WTC11 (cell line): ENCODE measurements at regions not wholly inside any gene's neighbourhood (a gene's known extent, or its start where the extent isn't known, plus 50 kb on each side); places are given as distances from the start of the nearest gene placed in this dataset.
"Not testable (repeated sequence)": the region's sequence is repeated elsewhere in the genome, so short reads cannot be mapped to it uniquely, and the experiment has no call there.

Experiments
- ATAC-seq: fragments of 200-7000 bp; cut with Tn5 transposase; 2 replicates; pipeline ENCODE4 v1.10.0; 2021; ENCODE audit warnings: mild to moderate bottlenecking, moderate library complexity
- CTCF ChIA-PET: fragments of 300-600 bp; sonication (Branson Sonifier 250); formaldehyde crosslinking; loops from one replicate; lab custom pipeline; 2021; ENCODE audit warnings: antibody characterized with exemption; lab: Charles Lee
- POLR2A ChIA-PET: fragments of 350-600 bp; sonication (Branson Sonifier 250); formaldehyde crosslinking; loops from one replicate; lab custom pipeline; 2021; ENCODE audit warnings: antibody characterized with exemption; lab: Charles Lee
- DNase-seq: peaks from one replicate; pipeline ENCODE4 v3.0.0; 2021; ENCODE audit warnings: low spot score
- H3K27ac Mint-ChIP-seq: 2 replicates; pipeline ENCODE4 v1.8.0; 2021; ENCODE audit warnings: mixed read lengths
- H3K27me3 Mint-ChIP-seq: 2 replicates; pipeline ENCODE4 v1.8.0; 2021; ENCODE audit warnings: low read depth, mild to moderate bottlenecking, moderate library complexity, mixed read lengths
- H3K36me3 Mint-ChIP-seq: 2 replicates; pipeline ENCODE4 v1.8.0; 2021; ENCODE audit warnings: mixed read lengths
- H3K4me1 Mint-ChIP-seq: 2 replicates; pipeline ENCODE4 v1.8.0; 2022; ENCODE audit warnings: mixed read lengths
- H3K4me3 Mint-ChIP-seq: 2 replicates; pipeline ENCODE4 v1.8.0; 2021; ENCODE audit warnings: mild to moderate bottlenecking, moderate library complexity, mixed read lengths
- H3K9me3 Mint-ChIP-seq: 2 replicates; pipeline ENCODE4 v1.8.0; 2021; ENCODE audit warnings: mixed read lengths
- ATF6 ChIP-seq: sonication (generic); formaldehyde crosslinking; IDR thresholded peaks from 2 replicates; pipeline ENCODE4 v1.8.1; 2023; ENCODE audit warnings: mild to moderate bottlenecking, missing genetic modification reagents
- CDX4 ChIP-seq: fragments of 250-450 bp; sonication (Bioruptor Pico); IDR thresholded peaks from 2 replicates; pipeline ENCODE4 v1.9.0; 2021; ENCODE audit warnings: moderate library complexity, mild to moderate bottlenecking, inconsistent platforms, borderline replicate concordance
- ELF4 ChIP-seq: sonication (generic); formaldehyde crosslinking; IDR thresholded peaks from 2 replicates; pipeline ENCODE4 v1.8.1; 2022; ENCODE audit warnings: low read depth, mild to moderate bottlenecking, moderate library complexity, missing genetic modification reagents
- FOXK1 ChIP-seq: sonication (generic); formaldehyde crosslinking; IDR thresholded peaks from 2 replicates; pipeline ENCODE4 v1.8.0; 2022; ENCODE audit warnings: mild to moderate bottlenecking, moderate library complexity, missing genetic modification reagents
- GRHL2 ChIP-seq: fragments of 250-450 bp; sonication (Bioruptor Pico); IDR thresholded peaks from 2 replicates; pipeline ENCODE4 v1.8.0; 2022; ENCODE audit warnings: mild to moderate bottlenecking, moderate library complexity; ENCODE audit not compliant: insufficient replicate concordance, severe bottlenecking
- IRF1 ChIP-seq: sonication (generic); formaldehyde crosslinking; IDR thresholded peaks from 2 replicates; pipeline ENCODE4 v1.8.0; 2023; ENCODE audit warnings: missing genetic modification reagents
- KAT7 ChIP-seq: sonication (generic); formaldehyde crosslinking; IDR thresholded peaks from 2 replicates; pipeline ENCODE4 v1.8.1; 2023; ENCODE audit warnings: missing genetic modification reagents, mild to moderate bottlenecking, borderline replicate concordance
- MAX ChIP-seq: sonication (generic); formaldehyde crosslinking; IDR thresholded peaks from 2 replicates; pipeline ENCODE4 v1.8.0; 2022; ENCODE audit warnings: mild to moderate bottlenecking, missing genetic modification reagents
- MLX ChIP-seq: sonication (generic); formaldehyde crosslinking; IDR thresholded peaks from 2 replicates; pipeline ENCODE4 v1.8.1; 2023; ENCODE audit warnings: mild to moderate bottlenecking, missing genetic modification reagents, moderate library complexity
- NFATC4 ChIP-seq: fragments of 250-450 bp; sonication (Bioruptor Pico); IDR thresholded peaks from 2 replicates; pipeline ENCODE4 v1.9.0; 2021; ENCODE audit warnings: mild to moderate bottlenecking
- OVOL2 ChIP-seq: fragments of 250-450 bp; sonication (Bioruptor Pico); IDR thresholded peaks from 2 replicates; pipeline ENCODE4 v1.9.0; 2021; ENCODE audit warnings: mild to moderate bottlenecking, borderline replicate concordance
- PREB ChIP-seq: sonication (generic); formaldehyde crosslinking; IDR thresholded peaks from 2 replicates; pipeline ENCODE4 v1.8.1; 2022; ENCODE audit warnings: mild to moderate bottlenecking, missing genetic modification reagents, moderate library complexity, borderline replicate concordance
- SMAD4 ChIP-seq: sonication (generic); formaldehyde crosslinking; IDR thresholded peaks from 2 replicates; pipeline ENCODE4 v1.8.0; 2022; ENCODE audit warnings: mild to moderate bottlenecking, missing genetic modification reagents
- SOX15 ChIP-seq: fragments of 250-450 bp; sonication (Bioruptor Pico); IDR thresholded peaks from 2 replicates; pipeline ENCODE4 v1.9.0; 2021; ENCODE audit warnings: mild to moderate bottlenecking
- TEAD4 ChIP-seq: sonication (generic); formaldehyde crosslinking; IDR thresholded peaks from 2 replicates; pipeline ENCODE4 v1.8.0; 2022; ENCODE audit warnings: mild to moderate bottlenecking, missing genetic modification reagents
- ZMAT4 ChIP-seq: fragments of 250-450 bp; sonication (Bioruptor Pico); IDR thresholded peaks from 2 replicates; pipeline ENCODE4 v1.9.0; 2021; ENCODE audit warnings: mild to moderate bottlenecking
- ZNF121 ChIP-seq: sonication (generic); formaldehyde crosslinking; IDR thresholded peaks from 2 replicates; pipeline ENCODE4 v1.8.0; 2023; ENCODE audit warnings: missing genetic modification reagents
- ZNF416 ChIP-seq: fragments of 250-450 bp; sonication (Bioruptor Pico); IDR thresholded peaks from 2 replicates; pipeline ENCODE4 v1.9.0; 2021; ENCODE audit warnings: mild to moderate bottlenecking, inconsistent platforms
- ZNF423 ChIP-seq: fragments of 250-450 bp; sonication (Bioruptor Pico); IDR thresholded peaks from 2 replicates; pipeline ENCODE4 v2.1.2; 2022; ENCODE audit warnings: mild to moderate bottlenecking, moderate library complexity
- ZNF671 ChIP-seq: fragments of 250-450 bp; sonication (Bioruptor Pico); IDR thresholded peaks from 2 replicates; pipeline ENCODE4 v1.8.0; 2021; ENCODE audit warnings: mild to moderate bottlenecking
- TF ChIP-seq, protein P1 (sequence below): fragments of 250-450 bp; sonication (Bioruptor Pico); IDR thresholded peaks from 2 replicates; pipeline ENCODE4 v2.1.2; 2022; ENCODE audit warnings: mild to moderate bottlenecking, moderate library complexity

DNA sequence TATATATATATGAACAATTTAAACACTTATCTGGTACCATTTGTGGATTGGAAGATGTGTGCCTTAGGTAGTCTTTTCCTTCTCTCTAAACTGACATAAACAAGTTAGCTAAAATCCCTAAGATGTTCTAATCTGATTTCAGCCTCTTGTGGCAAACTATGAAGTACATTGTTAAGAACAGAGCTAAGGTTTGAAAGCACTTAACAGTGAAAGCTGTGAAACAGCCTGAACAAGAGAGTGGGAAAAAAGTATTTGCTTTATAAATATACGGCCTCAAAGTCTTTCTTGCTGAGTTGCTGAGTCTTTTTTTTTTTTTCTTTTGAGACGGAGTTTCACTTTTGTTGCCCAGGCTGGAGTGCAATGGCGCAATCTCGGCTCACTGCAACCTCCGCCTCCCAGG is 53.7 kb upstream of the PELI2 start:
- CTCF ChIA-PET, result interaction anchor here (0.8 kb wide), 1 partner anchor 17 kb away, joined by 3 read pairs; no protein-coding TSS in a partner anchor
- no peaks in the 10 kb centered on the region for H3K27me3 Mint-ChIP-seq
- H3K36me3 Mint-ChIP-seq, result no peaks in the 10 kb centered on the region
- H3K4me3 Mint-ChIP-seq, result no peak overlapping the region
- ATAC-seq (no peak), DNase-seq (no peak)
- POLR2A ChIA-PET, result no interaction called here
- no peak for TF ChIP-seq GRHL2
- no peak for TF ChIP-seq CDX4
- TF ChIP-seq IRF1 (CRISPR knock-in tag), result no peak
- no peak for TF ChIP-seq ZNF423 (CRISPR knock-in tag)
- TF ChIP-seq NFATC4 (CRISPR knock-in tag), result no peak
- no peak for TF ChIP-seq MLX (CRISPR knock-in tag)
- TF ChIP-seq ATF6, result no peak
- TF ChIP-seq PREB (CRISPR knock-in tag), result no peak
- TF ChIP-seq TEAD4, result no peak
- no peaks in the 10 kb centered on the region for H3K4me1 Mint-ChIP-seq
- H3K9me3 Mint-ChIP-seq, result no peaks in the 10 kb centered on the region
- no peak overlapping the region for H3K27ac Mint-ChIP-seq

DNA sequence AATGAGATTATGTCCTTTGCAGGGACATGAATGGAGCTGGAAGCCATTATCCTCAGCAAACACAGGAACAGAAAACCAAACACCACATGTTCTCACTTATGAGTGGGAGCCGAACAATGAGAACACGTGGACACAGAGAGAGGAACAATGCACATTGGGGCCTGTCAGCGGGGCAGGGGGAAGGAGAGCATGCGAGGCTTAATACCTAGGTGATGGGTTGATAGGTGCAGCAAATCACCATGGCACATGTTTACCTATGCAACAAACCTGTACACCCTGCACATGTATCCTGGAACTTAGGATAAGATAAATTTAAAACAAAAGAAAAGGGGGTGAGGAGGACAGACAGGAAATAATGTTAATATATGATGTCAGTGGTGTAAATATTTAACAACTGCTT is 53.0 kb upstream of the PELI2 start:
- H3K36me3 Mint-ChIP-seq, H3K4me1 Mint-ChIP-seq, H3K9me3 Mint-ChIP-seq, H3K27ac Mint-ChIP-seq, DNase-seq, H3K4me3 Mint-ChIP-seq, POLR2A ChIA-PET, ATAC-seq, CTCF ChIA-PET, H3K27me3 Mint-ChIP-seq: not testable (repeated sequence)

DNA sequence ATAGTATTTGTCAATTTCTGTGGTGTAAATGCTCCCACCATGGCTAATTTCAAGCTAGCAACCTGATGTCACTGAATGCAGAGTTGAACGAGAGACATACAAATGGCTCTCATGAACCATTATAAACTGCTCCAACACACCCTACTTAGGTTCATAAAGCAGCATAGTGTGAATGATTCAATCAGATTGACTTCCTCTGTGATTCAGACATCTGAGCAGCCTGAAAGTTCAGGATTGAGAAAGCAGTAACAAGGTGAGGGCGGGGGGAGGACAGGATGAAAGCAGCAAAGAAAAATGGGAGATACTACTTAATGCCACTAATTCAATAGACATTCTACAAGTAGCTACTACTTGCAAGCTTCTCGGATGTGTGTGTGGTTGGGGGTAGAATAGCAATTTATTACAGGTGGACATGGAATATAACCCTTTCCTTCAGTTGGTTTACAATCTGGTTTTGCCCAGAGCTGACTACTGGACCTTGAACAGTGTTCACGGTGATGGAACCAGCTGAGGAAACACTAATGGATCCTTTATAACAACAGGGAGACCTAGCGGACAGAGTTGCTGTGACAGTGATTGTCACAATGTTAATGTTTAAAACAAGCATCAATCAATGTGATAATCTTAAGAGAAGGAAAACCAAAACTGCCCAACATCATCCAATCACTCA is 52.5 kb upstream of the PELI2 start:
- Mint-ChIP-seq H3K27me3 (no peaks in the 10 kb centered on the region), H3K4me1 (no peaks in the 10 kb centered on the region), H3K27ac (no peak overlapping the region), H3K4me3 (no peak overlapping the region), H3K36me3 (no peaks in the 10 kb centered on the region), H3K9me3 (no peaks in the 10 kb centered on the region)
- ChIA-PET POLR2A (no interaction called here), CTCF (no interaction called here)
- DNase-seq (no peak), ATAC-seq (no peak)
- TF ChIP-seq MAX (no peak), ELF4 (CRISPR knock-in tag) (no peak), ZNF416 (CRISPR knock-in tag) (no peak), SMAD4 (CRISPR knock-in tag) (no peak), SOX15 (CRISPR knock-in tag) (no peak), ZMAT4 (CRISPR knock-in tag) (no peak), MLX (CRISPR knock-in tag) (no peak), ZNF121 (CRISPR knock-in tag) (no peak), ATF6 (no peak), ZNF671 (CRISPR knock-in tag) (no peak), OVOL2 (CRISPR knock-in tag) (no peak), FOXK1 (CRISPR knock-in tag) (no peak), KAT7 (CRISPR knock-in tag) (no peak)
- TF ChIP-seq, protein P1, sequence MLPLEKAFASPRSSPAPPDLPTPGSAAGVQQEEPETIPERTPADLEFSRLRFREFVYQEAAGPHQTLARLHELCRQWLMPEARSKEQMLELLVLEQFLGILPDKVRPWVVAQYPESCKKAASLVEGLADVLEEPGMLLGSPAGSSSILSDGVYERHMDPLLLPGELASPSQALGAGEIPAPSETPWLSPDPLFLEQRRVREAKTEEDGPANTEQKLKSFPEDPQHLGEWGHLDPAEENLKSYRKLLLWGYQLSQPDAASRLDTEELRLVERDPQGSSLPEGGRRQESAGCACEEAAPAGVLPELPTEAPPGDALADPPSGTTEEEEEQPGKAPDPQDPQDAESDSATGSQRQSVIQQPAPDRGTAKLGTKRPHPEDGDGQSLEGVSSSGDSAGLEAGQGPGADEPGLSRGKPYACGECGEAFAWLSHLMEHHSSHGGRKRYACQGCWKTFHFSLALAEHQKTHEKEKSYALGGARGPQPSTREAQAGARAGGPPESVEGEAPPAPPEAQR (CRISPR knock-in tag), result no peak
